WTC11 (cell line): ENCODE measurements at regions not wholly inside any gene's neighbourhood (a gene's known extent, or its start where the extent isn't known, plus 50 kb on each side); places are given as distances from the start of the nearest gene placed in this dataset.

ENCODE experiments used
- ATAC-seq: fragments of 200-7000 bp; cut with Tn5 transposase; 2 replicates; pipeline ENCODE4 v1.10.0; 2021; ENCODE audit warnings: mild to moderate bottlenecking, moderate library complexity
- CTCF ChIA-PET: fragments of 300-600 bp; sonication (Branson Sonifier 250); formaldehyde crosslinking; loops from one replicate; lab custom pipeline; 2021; ENCODE audit warnings: antibody characterized with exemption; lab: Charles Lee
- POLR2A ChIA-PET: fragments of 350-600 bp; sonication (Branson Sonifier 250); formaldehyde crosslinking; loops from one replicate; lab custom pipeline; 2021; ENCODE audit warnings: antibody characterized with exemption; lab: Charles Lee
- DNase-seq: peaks from one replicate; pipeline ENCODE4 v3.0.0; 2021; ENCODE audit warnings: low spot score
- H3K27ac Mint-ChIP-seq: 2 replicates; pipeline ENCODE4 v1.8.0; 2021; ENCODE audit warnings: mixed read lengths
- H3K27me3 Mint-ChIP-seq: 2 replicates; pipeline ENCODE4 v1.8.0; 2021; ENCODE audit warnings: low read depth, mild to moderate bottlenecking, moderate library complexity, mixed read lengths
- H3K36me3 Mint-ChIP-seq: 2 replicates; pipeline ENCODE4 v1.8.0; 2021; ENCODE audit warnings: mixed read lengths
- H3K4me1 Mint-ChIP-seq: 2 replicates; pipeline ENCODE4 v1.8.0; 2022; ENCODE audit warnings: mixed read lengths
- H3K4me3 Mint-ChIP-seq: 2 replicates; pipeline ENCODE4 v1.8.0; 2021; ENCODE audit warnings: mild to moderate bottlenecking, moderate library complexity, mixed read lengths
- H3K9me3 Mint-ChIP-seq: 2 replicates; pipeline ENCODE4 v1.8.0; 2021; ENCODE audit warnings: mixed read lengths
- ATF1 ChIP-seq: sonication (generic); formaldehyde crosslinking; IDR thresholded peaks from 2 replicates; pipeline ENCODE4 v1.8.1; 2023; ENCODE audit warnings: mild to moderate bottlenecking, moderate library complexity, missing genetic modification reagents
- CBFB ChIP-seq: sonication (generic); formaldehyde crosslinking; IDR thresholded peaks from 2 replicates; pipeline ENCODE4 v1.8.1; 2022; ENCODE audit warnings: mild to moderate bottlenecking, low read depth, missing genetic modification reagents
- CDX4 ChIP-seq: fragments of 250-450 bp; sonication (Bioruptor Pico); IDR thresholded peaks from 2 replicates; pipeline ENCODE4 v1.9.0; 2021; ENCODE audit warnings: moderate library complexity, mild to moderate bottlenecking, inconsistent platforms, borderline replicate concordance
- ERG ChIP-seq: fragments of 250-450 bp; sonication (Bioruptor Pico); IDR thresholded peaks from 2 replicates; pipeline ENCODE4 v1.8.0; 2021; ENCODE audit warnings: mild to moderate bottlenecking
- ESRRA ChIP-seq: sonication (generic); formaldehyde crosslinking; IDR thresholded peaks from 2 replicates; pipeline ENCODE4 v1.8.1; 2022; ENCODE audit warnings: mild to moderate bottlenecking, missing genetic modification reagents, borderline replicate concordance
- FOXJ3 ChIP-seq: sonication (generic); formaldehyde crosslinking; IDR thresholded peaks from 2 replicates; pipeline ENCODE4 v1.9.0; 2021; ENCODE audit warnings: missing genetic modification reagents, mild to moderate bottlenecking, borderline replicate concordance
- HMGXB4 ChIP-seq: sonication (generic); formaldehyde crosslinking; IDR thresholded peaks from 2 replicates; pipeline ENCODE4 v1.8.1; 2023; ENCODE audit warnings: mild to moderate bottlenecking, moderate library complexity, missing genetic modification reagents
- MXD4 ChIP-seq: fragments of 250-450 bp; sonication (Bioruptor Pico); IDR thresholded peaks from 2 replicates; pipeline ENCODE4 v1.8.0; 2021; ENCODE audit warnings: mild to moderate bottlenecking, moderate library complexity, borderline replicate concordance
- NR2C2 ChIP-seq: sonication (generic); formaldehyde crosslinking; IDR thresholded peaks from 2 replicates; pipeline ENCODE4 v1.8.0; 2022; ENCODE audit warnings: mild to moderate bottlenecking, missing genetic modification reagents
- NR3C1 ChIP-seq: sonication (generic); formaldehyde crosslinking; conservative IDR thresholded peaks from 2 replicates; pipeline ENCODE4 v1.8.1; 2023; ENCODE audit warnings: low read depth, mild to moderate bottlenecking, missing genetic modification reagents
- SMAD3 ChIP-seq: sonication (generic); formaldehyde crosslinking; IDR thresholded peaks from 2 replicates; pipeline ENCODE4 v1.8.0; 2022; ENCODE audit warnings: missing genetic modification reagents, mild to moderate bottlenecking, borderline replicate concordance
- SMAD4 ChIP-seq: sonication (generic); formaldehyde crosslinking; IDR thresholded peaks from 2 replicates; pipeline ENCODE4 v1.8.0; 2022; ENCODE audit warnings: mild to moderate bottlenecking, missing genetic modification reagents
- TEAD4 ChIP-seq: sonication (generic); formaldehyde crosslinking; IDR thresholded peaks from 2 replicates; pipeline ENCODE4 v1.8.0; 2022; ENCODE audit warnings: mild to moderate bottlenecking, missing genetic modification reagents
- TP53 ChIP-seq: sonication (generic); formaldehyde crosslinking; IDR thresholded peaks from 2 replicates; pipeline ENCODE4 v1.8.1; 2023; ENCODE audit warnings: mild to moderate bottlenecking, missing genetic modification reagents
- ZMAT4 ChIP-seq: fragments of 250-450 bp; sonication (Bioruptor Pico); IDR thresholded peaks from 2 replicates; pipeline ENCODE4 v1.9.0; 2021; ENCODE audit warnings: mild to moderate bottlenecking
- ZNF423 ChIP-seq: fragments of 250-450 bp; sonication (Bioruptor Pico); IDR thresholded peaks from 2 replicates; pipeline ENCODE4 v2.1.2; 2022; ENCODE audit warnings: mild to moderate bottlenecking, moderate library complexity
- ZNF671 ChIP-seq: fragments of 250-450 bp; sonication (Bioruptor Pico); IDR thresholded peaks from 2 replicates; pipeline ENCODE4 v1.8.0; 2021; ENCODE audit warnings: mild to moderate bottlenecking
- TF ChIP-seq, protein P1 (sequence below): sonication (generic); formaldehyde crosslinking; IDR thresholded peaks from 2 replicates; pipeline ENCODE4 v1.8.1; 2022; ENCODE audit warnings: mild to moderate bottlenecking, moderate library complexity, missing genetic modification reagents
- TF ChIP-seq, protein P2 (sequence below): sonication (generic); formaldehyde crosslinking; IDR thresholded peaks from 2 replicates; pipeline ENCODE4 v1.8.0; 2022; ENCODE audit warnings: mild to moderate bottlenecking, missing genetic modification reagents
- TF ChIP-seq, protein P3 (sequence below): fragments of 250-450 bp; sonication (Bioruptor Pico); IDR thresholded peaks from 2 replicates; pipeline ENCODE4 v1.9.0; 2021; ENCODE audit warnings: mild to moderate bottlenecking, borderline replicate concordance

DNA sequence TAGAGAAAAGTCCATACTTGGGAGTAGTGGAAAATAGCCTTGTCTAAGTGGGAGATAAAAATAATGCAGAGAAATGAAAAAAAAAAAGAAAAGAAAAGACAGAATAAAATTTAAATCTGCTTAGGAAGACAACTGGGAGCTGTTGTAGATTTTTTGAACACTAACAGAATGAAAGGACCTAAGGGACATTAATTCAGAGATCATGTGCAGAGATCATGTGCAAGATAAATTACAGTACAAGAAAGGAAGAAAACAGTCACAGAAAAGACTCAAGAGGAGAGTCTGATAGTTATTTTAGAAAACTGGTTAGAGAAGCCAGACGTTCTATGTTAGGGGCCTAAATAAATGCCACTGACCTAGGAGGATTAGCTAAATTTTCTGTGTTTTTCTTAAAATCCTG lies 1226.8 kb upstream of the NUDT12 start:
- ChIA-PET POLR2A (no interaction called here), CTCF (interaction anchor here (2.4 kb wide), 1 partner anchor 11 kb away, joined by 11 read pairs; no protein-coding TSS in a partner anchor)
- peaks cover 12% of the 10 kb centered on the region for H3K36me3 Mint-ChIP-seq
- H3K4me3 Mint-ChIP-seq, result no peak overlapping the region
- no peak overlapping the region for H3K27ac Mint-ChIP-seq
- peaks cover 7% of the 10 kb centered on the region for H3K4me1 Mint-ChIP-seq
- H3K9me3 Mint-ChIP-seq, result peaks cover 19% of the 10 kb centered on the region
- DNase-seq (no peak), ATAC-seq (no peak)
- no peak for TF ChIP-seq CBFB
- no peak for TF ChIP-seq HMGXB4 (CRISPR knock-in tag)
- TF ChIP-seq, protein P1, sequence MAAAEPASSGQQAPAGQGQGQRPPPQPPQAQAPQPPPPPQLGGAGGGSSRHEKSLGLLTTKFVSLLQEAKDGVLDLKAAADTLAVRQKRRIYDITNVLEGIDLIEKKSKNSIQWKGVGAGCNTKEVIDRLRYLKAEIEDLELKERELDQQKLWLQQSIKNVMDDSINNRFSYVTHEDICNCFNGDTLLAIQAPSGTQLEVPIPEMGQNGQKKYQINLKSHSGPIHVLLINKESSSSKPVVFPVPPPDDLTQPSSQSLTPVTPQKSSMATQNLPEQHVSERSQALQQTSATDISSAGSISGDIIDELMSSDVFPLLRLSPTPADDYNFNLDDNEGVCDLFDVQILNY (CRISPR knock-in tag), result no peak
- TF ChIP-seq, protein P2, sequence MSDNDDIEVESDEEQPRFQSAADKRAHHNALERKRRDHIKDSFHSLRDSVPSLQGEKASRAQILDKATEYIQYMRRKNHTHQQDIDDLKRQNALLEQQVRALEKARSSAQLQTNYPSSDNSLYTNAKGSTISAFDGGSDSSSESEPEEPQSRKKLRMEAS (CRISPR knock-in tag), result no peak
- TF ChIP-seq ATF1, result no peak
- TF ChIP-seq NR2C2 (CRISPR knock-in tag), result no peak
- TF ChIP-seq MXD4, result no peak
- H3K27me3 Mint-ChIP-seq, result peaks cover 37% of the 10 kb centered on the region

DNA sequence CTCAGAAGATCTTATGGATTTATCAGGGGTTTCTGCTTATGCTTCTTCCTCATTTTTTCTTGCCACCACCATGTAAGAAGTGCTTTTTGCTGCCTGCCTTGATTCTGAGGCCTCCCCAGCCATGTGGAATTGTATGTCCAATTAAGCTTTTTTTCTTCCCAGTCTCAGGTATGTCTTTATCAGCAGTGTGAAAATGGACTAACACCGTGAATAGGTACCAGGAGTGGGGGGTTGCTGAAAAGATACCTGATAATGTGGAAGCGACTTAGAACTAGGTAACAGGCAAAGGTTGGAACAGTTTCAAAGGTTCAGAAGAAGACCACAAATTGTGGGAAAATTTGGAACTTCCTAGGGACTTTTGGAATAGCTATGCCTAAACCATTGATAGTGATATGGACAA lies 1222.5 kb upstream of the NUDT12 start:
- ATAC-seq (no peak), DNase-seq (no peak)
- Mint-ChIP-seq H3K9me3 (peaks cover 24% of the 10 kb centered on the region), H3K4me3 (no peak overlapping the region), H3K27me3 (peaks cover 6% of the 10 kb centered on the region), H3K4me1 (no peaks in the 10 kb centered on the region), H3K27ac (no peak overlapping the region), H3K36me3 (peaks cover 16% of the 10 kb centered on the region)
- no peak for TF ChIP-seq ZNF671 (CRISPR knock-in tag)
- no peak for TF ChIP-seq TP53 (CRISPR knock-in tag)
- no peak for TF ChIP-seq ESRRA (CRISPR knock-in tag)
- no peak for TF ChIP-seq FOXJ3 (CRISPR knock-in tag)
- TF ChIP-seq SMAD3 (CRISPR knock-in tag), result no peak
- TF ChIP-seq, protein P3, sequence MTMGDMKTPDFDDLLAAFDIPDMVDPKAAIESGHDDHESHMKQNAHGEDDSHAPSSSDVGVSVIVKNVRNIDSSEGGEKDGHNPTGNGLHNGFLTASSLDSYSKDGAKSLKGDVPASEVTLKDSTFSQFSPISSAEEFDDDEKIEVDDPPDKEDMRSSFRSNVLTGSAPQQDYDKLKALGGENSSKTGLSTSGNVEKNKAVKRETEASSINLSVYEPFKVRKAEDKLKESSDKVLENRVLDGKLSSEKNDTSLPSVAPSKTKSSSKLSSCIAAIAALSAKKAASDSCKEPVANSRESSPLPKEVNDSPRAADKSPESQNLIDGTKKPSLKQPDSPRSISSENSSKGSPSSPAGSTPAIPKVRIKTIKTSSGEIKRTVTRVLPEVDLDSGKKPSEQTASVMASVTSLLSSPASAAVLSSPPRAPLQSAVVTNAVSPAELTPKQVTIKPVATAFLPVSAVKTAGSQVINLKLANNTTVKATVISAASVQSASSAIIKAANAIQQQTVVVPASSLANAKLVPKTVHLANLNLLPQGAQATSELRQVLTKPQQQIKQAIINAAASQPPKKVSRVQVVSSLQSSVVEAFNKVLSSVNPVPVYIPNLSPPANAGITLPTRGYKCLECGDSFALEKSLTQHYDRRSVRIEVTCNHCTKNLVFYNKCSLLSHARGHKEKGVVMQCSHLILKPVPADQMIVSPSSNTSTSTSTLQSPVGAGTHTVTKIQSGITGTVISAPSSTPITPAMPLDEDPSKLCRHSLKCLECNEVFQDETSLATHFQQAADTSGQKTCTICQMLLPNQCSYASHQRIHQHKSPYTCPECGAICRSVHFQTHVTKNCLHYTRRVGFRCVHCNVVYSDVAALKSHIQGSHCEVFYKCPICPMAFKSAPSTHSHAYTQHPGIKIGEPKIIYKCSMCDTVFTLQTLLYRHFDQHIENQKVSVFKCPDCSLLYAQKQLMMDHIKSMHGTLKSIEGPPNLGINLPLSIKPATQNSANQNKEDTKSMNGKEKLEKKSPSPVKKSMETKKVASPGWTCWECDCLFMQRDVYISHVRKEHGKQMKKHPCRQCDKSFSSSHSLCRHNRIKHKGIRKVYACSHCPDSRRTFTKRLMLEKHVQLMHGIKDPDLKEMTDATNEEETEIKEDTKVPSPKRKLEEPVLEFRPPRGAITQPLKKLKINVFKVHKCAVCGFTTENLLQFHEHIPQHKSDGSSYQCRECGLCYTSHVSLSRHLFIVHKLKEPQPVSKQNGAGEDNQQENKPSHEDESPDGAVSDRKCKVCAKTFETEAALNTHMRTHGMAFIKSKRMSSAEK (CRISPR knock-in tag), result no peak
- no peak for TF ChIP-seq SMAD4
- TF ChIP-seq CDX4 (CRISPR knock-in tag), result no peak
- no peak for TF ChIP-seq TEAD4 (CRISPR knock-in tag)
- ChIA-PET CTCF (no interaction called here), POLR2A (no interaction called here)

GRCh38 chr5:104774372-104774771 lies 1211.8 kb upstream of the NUDT12 start:
- DNase-seq (no peak), ATAC-seq (no peak)
- H3K4me1 Mint-ChIP-seq, result no peaks in the 10 kb centered on the region
- no peaks in the 10 kb centered on the region for H3K27me3 Mint-ChIP-seq
- ChIA-PET CTCF (no interaction called here), POLR2A (no interaction called here)
- H3K4me3 Mint-ChIP-seq, result no peak overlapping the region
- H3K36me3 Mint-ChIP-seq, result no peaks in the 10 kb centered on the region
- H3K9me3 Mint-ChIP-seq, result peaks cover 4% of the 10 kb centered on the region; the same call in 1 of the 2 replicates
- H3K27ac Mint-ChIP-seq, result no peak overlapping the region
- TF ChIP-seq ZMAT4 (CRISPR knock-in tag) (no peak), NR3C1 (no peak), CBFB (no peak), ZNF423 (CRISPR knock-in tag) (no peak), ERG (CRISPR knock-in tag) (no peak), CDX4 (CRISPR knock-in tag) (no peak)
